HCT116 (cell line): ENCODE measurements at regions not wholly inside any gene's neighbourhood (a gene's known extent, or its start where the extent isn't known, plus 50 kb on each side); places are given as distances from the start of the nearest gene placed in this dataset.

Experiments
- ATAC-seq: fragments of 200-7000 bp; cut with Tn5 transposase; 2 replicates; pipeline ENCODE4 v1.9.1; 2020; ENCODE audit warnings: mild to moderate bottlenecking, moderate library complexity
- BruUV-seq: library from RNA; stranded (reverse); fragments of 400-500 nt; replicated peaks from 2 replicates; lab custom pipeline; 2021; lab: Mats Ljungman, UMichigan
- CTCF ChIA-PET: fragments of 300-600 bp; sonication (Branson Sonifier 250); formaldehyde crosslinking; loops from one replicate; lab custom pipeline; 2021; ENCODE audit warnings: antibody characterized with exemption; lab: Charles Lee
- POLR2A ChIA-PET: fragments of 300-600, 350-600 bp; sonication (Branson Sonifier 250); formaldehyde crosslinking; loops from one replicate; lab custom pipeline; 2021; ENCODE audit warnings: antibody characterized with exemption; lab: Charles Lee
- RAD21 ChIA-PET, 2 experiments: fragments of 300-600 bp; sonication (Branson Sonifier 250); formaldehyde crosslinking; loops; one replicate each; lab custom pipeline; 2023; ENCODE audit warnings: low total read pairs in 2 of 2; ENCODE audit not compliant: uncharacterized antibody in 2 of 2, unreplicated experiment in 2 of 2, low non-redundant PET in 1 of 2; lab: Charles Lee
- DNase-seq: peaks from one replicate; pipeline ENCODE4 v3.0.0-alpha.2; 2010; ENCODE audit warnings: low read depth, low spot score
- H2AFZ ChIP-seq: fragments of 200-600 bp; shearing (Covaris generic), sonication (generic); 2 replicates; pipeline ENCODE4 v1.6.1; 2017; ENCODE audit warnings: low read depth, mixed run types, mixed read lengths, antibody characterized with exemption, low read length; ENCODE audit not compliant: poor library complexity, severe bottlenecking
- H3K27ac ChIP-seq: 2 replicates; pipeline ENCODE4 v1.5.1; 2012; ENCODE audit warnings: low read depth, low read length
- H3K27me3 ChIP-seq: fragments of 200-600 bp; sonication (generic); 2 replicates; pipeline ENCODE4 v1.6.1; 2016; ENCODE audit warnings: mixed run types, low read length, mixed read lengths; ENCODE audit not compliant: insufficient read depth
- H3K36me3 ChIP-seq, 2 experiments: fragments of 200-500 bp in 1 of 2; fragments of 200-600 bp in 1 of 2; sonication (Bioruptor generic) in 1 of 2; sonication (generic) in 1 of 2; 2 replicates each; pipeline versions ENCODE4 v1.5.1 to v1.6.1; 2014 to 2016; ENCODE audit warnings: low read length in 2 of 2, inconsistent platforms in 1 of 2, mixed read lengths in 1 of 2, mixed run types in 1 of 2; ENCODE audit not compliant: insufficient read depth in 2 of 2, control insufficient read depth in 1 of 2
- H3K4me1 ChIP-seq, 2 experiments: fragments of 200-600 bp in 1 of 2; sonication (generic) in 1 of 2; 2 replicates each; pipeline versions ENCODE4 v1.5.1 to v1.6.1; 2012 to 2017; ENCODE audit warnings: low read length in 2 of 2, inconsistent platforms in 1 of 2, mild to moderate bottlenecking in 1 of 2, mixed read lengths in 1 of 2, mixed run types in 1 of 2, moderate library complexity in 1 of 2; ENCODE audit not compliant: insufficient read depth in 2 of 2, control insufficient read depth in 1 of 2
- H3K4me2 ChIP-seq: fragments of 200-600 bp; sonication (generic); 2 replicates; pipeline ENCODE4 v1.6.1; 2017; ENCODE audit warnings: mixed run types, low read length, mixed read lengths
- H3K4me3 ChIP-seq, 2 experiments: fragments of 200-600 bp in 1 of 2; sonication (generic) in 1 of 2; replicated peaks in 1 of 2; 2 replicates each; pipeline ENCODE4 v1.5.1; 2011 to 2016; ENCODE audit warnings: low read length in 2 of 2, control low read depth in 1 of 2, low read depth in 1 of 2, mild to moderate bottlenecking in 1 of 2, mixed read lengths in 1 of 2, mixed run types in 1 of 2
- H3K79me2 ChIP-seq: fragments of 200-600 bp; sonication (generic); 2 replicates; pipeline ENCODE4 v1.6.1; 2017; ENCODE audit warnings: mild to moderate bottlenecking, mixed run types, low read length, moderate library complexity, mixed read lengths; ENCODE audit not compliant: insufficient read depth
- H3K9ac ChIP-seq: fragments of 200-600 bp; sonication (generic); 2 replicates; pipeline ENCODE4 v1.6.1; 2016; ENCODE audit warnings: low read length, mixed read lengths
- H3K9me2 ChIP-seq: fragments of 200-600 bp; sonication (generic), shearing (Covaris generic); 2 replicates; pipeline ENCODE4 v1.6.1; 2017; ENCODE audit warnings: mixed run types, mild to moderate bottlenecking, moderate library complexity; ENCODE audit not compliant: insufficient read depth
- H3K9me3 ChIP-seq, 2 experiments: fragments of 200-500 bp in 1 of 2; fragments of 200-600 bp in 1 of 2; sonication (Bioruptor generic) in 1 of 2; sonication (generic) in 1 of 2; 2 replicates each; pipeline ENCODE4 v1.6.1; 2014 to 2017; ENCODE audit warnings: low read length in 2 of 2, mixed read lengths in 2 of 2, inconsistent platforms in 1 of 2, low read depth in 1 of 2, mild to moderate bottlenecking in 1 of 2, mixed run types in 1 of 2, moderate library complexity in 1 of 2; ENCODE audit not compliant: control insufficient read depth in 1 of 2, insufficient read depth in 1 of 2
- H4K20me1 ChIP-seq: fragments of 200-600 bp; sonication (generic), shearing (Covaris generic); 2 replicates; pipeline ENCODE4 v1.6.1; 2017; ENCODE audit warnings: mixed run types, mild to moderate bottlenecking, moderate library complexity; ENCODE audit not compliant: insufficient read depth
- ATF3 ChIP-seq: IDR thresholded peaks from 2 replicates; pipeline ENCODE4 v1.6.1; 2012
- CEBPB ChIP-seq: IDR thresholded peaks from 2 replicates; pipeline ENCODE4 v1.6.1; 2012; ENCODE audit warnings: low read depth
- EZH2phosphoT487 ChIP-seq: fragments of 200-600 bp; IDR thresholded peaks from 2 replicates; pipeline ENCODE4 v1.6.1; 2018; ENCODE audit warnings: antibody characterized with exemption, borderline replicate concordance
- FOSL1 ChIP-seq: IDR thresholded peaks from 2 replicates; pipeline ENCODE4 v1.6.1; 2012; ENCODE audit warnings: low read depth
- POLR2A ChIP-seq: IDR thresholded peaks from 2 replicates; pipeline ENCODE4 v1.7.0; 2011; ENCODE audit warnings: borderline replicate concordance; ENCODE audit not compliant: insufficient read depth, insufficient read length; ENCODE audit errors: extremely low read depth
- SIN3A ChIP-seq: IDR thresholded peaks from 2 replicates; pipeline ENCODE4 v1.6.1; 2012; ENCODE audit warnings: low read depth
- SP1 ChIP-seq: IDR thresholded peaks from 2 replicates; pipeline ENCODE4 v1.6.1; 2012; ENCODE audit warnings: low read depth
- TCF7L2 ChIP-seq: IDR thresholded peaks from 2 replicates; pipeline ENCODE4 v1.7.0; 2011; ENCODE audit warnings: borderline replicate concordance, inconsistent platforms; ENCODE audit not compliant: insufficient read depth, insufficient read length; ENCODE audit errors: extremely low read depth
- YY1 ChIP-seq: IDR thresholded peaks from 2 replicates; pipeline ENCODE4 v1.6.1; 2011; ENCODE audit warnings: low read length, low read depth, moderate library complexity, mild to moderate bottlenecking; ENCODE audit not compliant: insufficient replicate concordance; ENCODE audit errors: extremely low read depth
- ZBTB33 ChIP-seq: IDR thresholded peaks from 2 replicates; pipeline ENCODE4 v1.6.1; 2011; ENCODE audit warnings: mild to moderate bottlenecking, low read length, moderate library complexity; ENCODE audit not compliant: insufficient replicate concordance; ENCODE audit errors: extremely low read depth
- ZFX ChIP-seq: fragments of 450-650 bp; IDR thresholded peaks from 2 replicates; pipeline ENCODE4 v1.6.1; 2017
- intact Hi-C: fragments of 100-400 bp; cut with micrococcal nuclease; formaldehyde crosslinking; loops from 2 replicates; pipeline ENCODE4 v1.10.0; 2022

- ATAC-seq, result no peak
- H3K79me2 ChIP-seq, result no peaks in the 10 kb centered on the region
- no peak overlapping the region for H3K27ac ChIP-seq
- peaks cover 53% of the 10 kb centered on the region for H3K27me3 ChIP-seq
- CTCF ChIA-PET, result no interaction called here
- intact Hi-C loops, result no loop called here
- no peaks in the 10 kb centered on the region for H3K9me2 ChIP-seq
- POLR2A ChIA-PET, result no interaction called here
- H3K9me3 ChIP-seq, result no peaks in the 10 kb centered on the region
- no peaks in the 10 kb centered on the region for H3K36me3 ChIP-seq
- no peak for DNase-seq
- no peak for TF ChIP-seq ZFX
- no peak for TF ChIP-seq ATF3
- no peak for TF ChIP-seq SP1
- no peak for TF ChIP-seq ZBTB33
- TF ChIP-seq EZH2phosphoT487, result no peak
- no peak for TF ChIP-seq TCF7L2
- TF ChIP-seq FOSL1, result no peak
- TF ChIP-seq POLR2A, result no peak
- TF ChIP-seq YY1, result no peak
- no peak for TF ChIP-seq SIN3A
- no peak for TF ChIP-seq CEBPB
- TF ChIP-seq, all 23 proteins: peak for 0
- RAD21 ChIA-PET, result no interaction called here
- no peak overlapping the region for H3K4me3 ChIP-seq
- no peaks in the 10 kb centered on the region for H4K20me1 ChIP-seq
- H3K4me2 ChIP-seq, result no peak overlapping the region
- no TSS peak for BruUV-seq
- no peaks in the 10 kb centered on the region for H3K4me1 ChIP-seq
- no peak overlapping the region for H3K9ac ChIP-seq
- no peak overlapping the region for H2AFZ ChIP-seq
Observed at GRCh38 chr10:112002206-112002605, 181.4 kb downstream of the GPAM start.
